ENCODE measurements at regions not wholly inside any gene's neighbourhood (a gene's known extent, or its start where the extent isn't known, plus 50 kb on each side); places are given as distances from the start of the nearest gene placed in this dataset.

GRCh38 chr1:191897134-191897533 lies 261.1 kb upstream of the RGS18 start:
- no peaks in the 10 kb centered on the region for H3K4me1 ChIP-seq
- H3K4me3 ChIP-seq: no peak overlapping the region
- no peaks in the 10 kb centered on the region for H3K27me3 ChIP-seq (ENCODE audit: low read depth)
- DNase-seq: no peak
- H3K9me3 ChIP-seq (replicated peaks): peaks cover 19% of the 10 kb centered on the region
- no peak overlapping the region for H3K27ac ChIP-seq (replicated peaks)
- intact Hi-C loops (cut with micrococcal nuclease): no loop called here
- H3K36me3 ChIP-seq: no peaks in the 10 kb centered on the region
- TF ChIP-seq CTCF (IDR thresholded peaks at IDR 0.05; ENCODE audit: borderline replicate concordance): no peak

GRCh38 chr1:191901651-191902050 lies 256.6 kb upstream of the RGS18 start:
- Histone ChIP-seq H3K9me3 (replicated peaks) (no peaks in the 10 kb centered on the region), H3K4me3 (no peak overlapping the region), H3K4me1 (no peaks in the 10 kb centered on the region), H3K36me3 (no peaks in the 10 kb centered on the region), H3K27ac (replicated peaks) (no peak overlapping the region), H3K27me3 (ENCODE audit: low read depth) (no peaks in the 10 kb centered on the region)
- intact Hi-C loops (cut with micrococcal nuclease): no loop called here
- DNase-seq: no peak
- no peak for TF ChIP-seq CTCF (IDR thresholded peaks at IDR 0.05; ENCODE audit: borderline replicate concordance)

- H3K4me3 ChIP-seq: no peak overlapping the region
- TF ChIP-seq CTCF (IDR thresholded peaks at IDR 0.05; ENCODE audit: borderline replicate concordance): no peak
- H3K27me3 ChIP-seq (ENCODE audit: low read depth): no peaks in the 10 kb centered on the region
These were observed 253.3 kb upstream of the RGS18 start for GRCh38 chr1:191904991-191905390.

GRCh38 chr1:191905781-191906180 lies 252.5 kb upstream of the RGS18 start:
- no peaks in the 10 kb centered on the region for H3K9me3 ChIP-seq (replicated peaks)

More at GRCh38 chr1:191904991-191905390, 253.3 kb upstream of the RGS18 start:
- Histone ChIP-seq H3K36me3 (no peaks in the 10 kb centered on the region), H3K9me3 (replicated peaks) (no peaks in the 10 kb centered on the region), H3K27ac (replicated peaks) (no peak overlapping the region), H3K4me1 (no peaks in the 10 kb centered on the region)
- intact Hi-C loops (cut with micrococcal nuclease): no loop called here
- no peak for DNase-seq

GRCh38 chr1:191907121-191907520 lies 251.1 kb upstream of the RGS18 start:
- intact Hi-C loops (cut with micrococcal nuclease): no loop called here
- no peak overlapping the region for H3K4me3 ChIP-seq
- no peak for DNase-seq
- H3K4me1 ChIP-seq: no peaks in the 10 kb centered on the region
- H3K36me3 ChIP-seq: no peaks in the 10 kb centered on the region
- no peaks in the 10 kb centered on the region for H3K27me3 ChIP-seq (ENCODE audit: low read depth)
- H3K9me3 ChIP-seq (replicated peaks): no peaks in the 10 kb centered on the region
- TF ChIP-seq CTCF (IDR thresholded peaks at IDR 0.05; ENCODE audit: borderline replicate concordance): no peak
- H3K27ac ChIP-seq (replicated peaks): no peak overlapping the region

More at GRCh38 chr1:191905781-191906180, 252.5 kb upstream of the RGS18 start:
- no peaks in the 10 kb centered on the region for H3K36me3 ChIP-seq
- no peaks in the 10 kb centered on the region for H3K27me3 ChIP-seq (ENCODE audit: low read depth)
- DNase-seq: no peak
- H3K4me3 ChIP-seq: no peak overlapping the region
- TF ChIP-seq CTCF (IDR thresholded peaks at IDR 0.05; ENCODE audit: borderline replicate concordance): no peak
- no peaks in the 10 kb centered on the region for H3K4me1 ChIP-seq
- H3K27ac ChIP-seq (replicated peaks): no peak overlapping the region
- intact Hi-C loops (cut with micrococcal nuclease): no loop called here

- no peak for TF ChIP-seq CTCF (IDR thresholded peaks at IDR 0.05; ENCODE audit: borderline replicate concordance)
- no peak overlapping the region for H3K4me3 ChIP-seq
- no peak for DNase-seq
- intact Hi-C loops (cut with micrococcal nuclease): no loop called here
- H3K9me3 ChIP-seq (replicated peaks): no peaks in the 10 kb centered on the region
- no peaks in the 10 kb centered on the region for H3K27me3 ChIP-seq (ENCODE audit: low read depth)
- H3K36me3 ChIP-seq: no peaks in the 10 kb centered on the region
- no peaks in the 10 kb centered on the region for H3K4me1 ChIP-seq
- H3K27ac ChIP-seq (replicated peaks): no peak overlapping the region
These were observed 248.0 kb upstream of the RGS18 start for GRCh38 chr1:191910245-191910644.

Measured in left ventricle myocardium inferior (tissue), 1 donor.